ENCODE measurements at regions not wholly inside any gene's neighbourhood (a gene's known extent, or its start where the extent isn't known, plus 50 kb on each side); places are given as distances from the start of the nearest gene placed in this dataset.

GRCh38 chr10:131492211-131492857 is 180.8 kb upstream of the TCERG1L start:
- no peak for DNase-seq

- no peak for DNase-seq
These were observed 181.9 kb upstream of the TCERG1L start for GRCh38 chr10:131493432-131493831.

GRCh38 chr10:131494451-131494850 is 182.9 kb upstream of the TCERG1L start:
- DNase-seq: no peak

GRCh38 chr10:131495224-131495623 is 183.7 kb upstream of the TCERG1L start:
- no peak for DNase-seq

- DNase-seq: no peak
These were observed 184.4 kb upstream of the TCERG1L start for GRCh38 chr10:131495892-131496291.

- no peak for DNase-seq
These were observed 185.0 kb upstream of the TCERG1L start for GRCh38 chr10:131496351-131497052.

GRCh38 chr10:131499566-131499965 is 188.0 kb upstream of the TCERG1L start:
- DNase-seq: no peak

- no peak for DNase-seq
These were observed 188.7 kb upstream of the TCERG1L start for GRCh38 chr10:131500181-131500580.

- DNase-seq: no peak
These were observed 189.4 kb upstream of the TCERG1L start for GRCh38 chr10:131500892-131501291.

GRCh38 chr10:131503992-131504391 is 192.5 kb upstream of the TCERG1L start:
- no peak for DNase-seq

- DNase-seq: no peak
These were observed 199.9 kb upstream of the TCERG1L start for GRCh38 chr10:131511391-131511790.

GRCh38 chr10:131512852-131513251 is 201.3 kb upstream of the TCERG1L start:
- no peak for DNase-seq

- no peak for DNase-seq
These were observed 201.9 kb upstream of the TCERG1L start for GRCh38 chr10:131513445-131513844.

GRCh38 chr10:131513901-131514300 is 202.4 kb upstream of the TCERG1L start:
- no peak for DNase-seq

- DNase-seq: no peak
These were observed 202.9 kb upstream of the TCERG1L start for GRCh38 chr10:131514454-131514853.

GRCh38 chr10:131516285-131516684 is 204.8 kb upstream of the TCERG1L start:
- no peak for DNase-seq

- DNase-seq: no peak
These were observed 206.3 kb upstream of the TCERG1L start for GRCh38 chr10:131517781-131518180.

- DNase-seq: no peak
These were observed 208.4 kb upstream of the TCERG1L start for GRCh38 chr10:131519723-131520605.

GRCh38 chr10:131531265-131532190 is 220.0 kb upstream of the TCERG1L start:
- no peak for DNase-seq

GRCh38 chr10:131532291-131532690 is 220.8 kb upstream of the TCERG1L start:
- no peak for DNase-seq

GRCh38 chr10:131532745-131533341 is 221.3 kb upstream of the TCERG1L start:
- DNase-seq: no peak
